OCI-LY7 (cell line): ENCODE measurements at regions not wholly inside any gene's neighbourhood (a gene's known extent, or its start where the extent isn't known, plus 50 kb on each side); places are given as distances from the start of the nearest gene placed in this dataset.

Experiments used
- BruUV-seq: library from RNA; stranded (reverse); fragments of 400-500 nt; replicated peaks from 2 replicates; lab custom pipeline; 2021; lab: Mats Ljungman, UMichigan
- CTCF ChIA-PET: fragments of 300-600 bp; sonication (Branson Sonifier 250); formaldehyde crosslinking; loops from one replicate; lab custom pipeline; 2022; ENCODE audit warnings: antibody characterized with exemption; ENCODE audit not compliant: unreplicated experiment; lab: Charles Lee
- POLR2A ChIA-PET: fragments of 300-600 bp; sonication (Branson Sonifier 250); formaldehyde crosslinking; loops from one replicate; lab custom pipeline; 2022; ENCODE audit warnings: antibody characterized with exemption; lab: Charles Lee
- DNase-seq: peaks from one replicate; pipeline ENCODE4 v3.0.0-alpha.2; 2015; ENCODE audit warnings: low spot score
- H2AFZ ChIP-seq: fragments of 200-600 bp; sonication (generic), shearing (Covaris generic); 2 replicates; pipeline ENCODE4 v1.6.1; 2014; ENCODE audit warnings: mild to moderate bottlenecking, antibody characterized with exemption, low read length, moderate library complexity
- H3K27ac ChIP-seq: fragments of 200-600 bp; sonication (generic); 2 replicates; pipeline ENCODE4 v1.5.1; 2014; ENCODE audit warnings: mixed run types, low read depth, mild to moderate bottlenecking, moderate library complexity, low read length, inconsistent platforms; ENCODE audit not compliant: poor library complexity, severe bottlenecking
- H3K36me3 ChIP-seq: fragments of 200-600 bp; sonication (generic); 2 replicates; pipeline ENCODE4 v1.6.1; 2014; ENCODE audit warnings: mild to moderate bottlenecking, antibody characterized with exemption, low read length, moderate library complexity, mixed read lengths; ENCODE audit not compliant: insufficient read depth
- H3K4me1 ChIP-seq: fragments of 200-600 bp; sonication (generic); 2 replicates; pipeline ENCODE4 v1.5.1; 2014; ENCODE audit warnings: mild to moderate bottlenecking, low read length; ENCODE audit not compliant: insufficient read depth, poor library complexity, severe bottlenecking
- H3K4me2 ChIP-seq: fragments of 200-600 bp; sonication (generic); 2 replicates; pipeline ENCODE4 v1.6.1; 2014; ENCODE audit warnings: mild to moderate bottlenecking, low read length
- H3K4me3 ChIP-seq: fragments of 200-600 bp; sonication (generic); 2 replicates; pipeline ENCODE4 v1.5.1; 2014; ENCODE audit warnings: mild to moderate bottlenecking, low read depth, low read length; ENCODE audit not compliant: poor library complexity, severe bottlenecking
- H3K79me2 ChIP-seq: fragments of 200-600 bp; sonication (generic); 2 replicates; pipeline ENCODE4 v1.6.1; 2016; ENCODE audit warnings: low read depth, mild to moderate bottlenecking, low read length, moderate library complexity, mixed read lengths; ENCODE audit not compliant: insufficient read depth
- H3K9me2 ChIP-seq: fragments of 200-600 bp; sonication (generic); 2 replicates; pipeline ENCODE4 v1.6.1; 2016; ENCODE audit warnings: mild to moderate bottlenecking, low read length, mixed read lengths; ENCODE audit not compliant: insufficient read depth
- H3K9me3 ChIP-seq: fragments of 200-600 bp; sonication (generic); 2 replicates; pipeline ENCODE4 v1.6.1; 2014; ENCODE audit warnings: mild to moderate bottlenecking, mixed run types, low read length, mixed read lengths
- H4K20me1 ChIP-seq: fragments of 200-600 bp; sonication (generic); 2 replicates; pipeline ENCODE4 v1.6.1; 2014; ENCODE audit warnings: mild to moderate bottlenecking, antibody characterized with exemption, low read length, moderate library complexity, mixed read lengths; ENCODE audit not compliant: insufficient read depth
- CTCF ChIP-seq: fragments of 200-600 bp; sonication (generic); conservative IDR thresholded peaks from 2 replicates; pipeline ENCODE4 v1.5.1; 2014; ENCODE audit warnings: mild to moderate bottlenecking, antibody characterized with exemption, low read length, moderate library complexity, mixed read lengths
- EZH2phosphoT487 ChIP-seq: fragments of 200-600 bp; sonication (generic); IDR thresholded peaks from 2 replicates; pipeline ENCODE4 v1.6.1; 2018; ENCODE audit warnings: low read depth, borderline replicate concordance, mild to moderate bottlenecking, mixed run types, antibody characterized with exemption, low read length, moderate library complexity, mixed read lengths
- intact Hi-C: fragments of 100-400 bp; cut with micrococcal nuclease; formaldehyde crosslinking; loops from one replicate; pipeline ENCODE4 v1.10.0; 2022; ENCODE audit not compliant: unreplicated experiment

GRCh38 chr14:54325766-54326165 is 71.0 kb upstream of the CDKN3 start:
- H3K9me3 ChIP-seq: no peaks in the 10 kb centered on the region
- no peak overlapping the region for H2AFZ ChIP-seq
- no peak overlapping the region for H3K27ac ChIP-seq
- no peaks in the 10 kb centered on the region for H4K20me1 ChIP-seq
- H3K36me3 ChIP-seq: no peaks in the 10 kb centered on the region
- no peaks in the 10 kb centered on the region for H3K9me2 ChIP-seq
- no peak for DNase-seq
- no peaks in the 10 kb centered on the region for H3K79me2 ChIP-seq
- POLR2A ChIA-PET: no interaction called here
- intact Hi-C loops: no loop called here
- TF ChIP-seq EZH2phosphoT487 (no peak), CTCF (no peak)
- H3K4me1 ChIP-seq: no peaks in the 10 kb centered on the region
- H3K4me3 ChIP-seq: no peak overlapping the region
- no peak overlapping the region for H3K4me2 ChIP-seq
- CTCF ChIA-PET: no interaction called here
- no TSS peak for BruUV-seq

DNA sequence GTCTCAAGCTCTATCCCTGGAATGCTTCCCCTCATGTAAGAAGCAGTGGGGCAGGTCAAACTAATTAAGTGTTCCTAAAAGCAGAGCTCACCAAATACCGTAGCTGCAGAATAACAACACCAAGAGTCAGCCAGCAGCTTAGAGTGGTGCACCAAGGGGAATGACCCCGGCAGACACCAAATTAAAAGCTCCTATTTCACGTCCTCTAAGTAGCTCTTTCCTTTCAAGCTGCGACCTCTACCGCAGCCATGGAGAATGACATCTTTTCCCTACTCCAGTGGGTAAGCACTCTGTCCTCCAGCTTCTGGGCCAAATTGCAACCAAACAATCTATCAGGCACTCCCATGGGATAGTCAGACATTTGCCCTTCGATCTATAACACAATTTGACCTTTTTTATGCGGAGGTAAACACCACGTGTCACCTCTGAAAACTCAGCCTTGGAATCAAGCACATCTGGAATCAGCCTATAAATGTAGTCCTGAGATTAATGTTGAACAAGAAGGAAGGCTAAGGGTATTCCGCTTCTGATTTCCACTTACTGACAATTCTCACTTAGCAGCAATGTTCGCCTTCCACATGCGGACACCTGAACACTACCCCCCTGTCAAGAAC is 67.6 kb upstream of the CDKN3 start:
- H3K9me2 ChIP-seq: no peaks in the 10 kb centered on the region
- peak; percentile 31 for DNase-seq
- POLR2A ChIA-PET: interaction anchor here (0.6 kb wide), 1 partner anchor 18 kb away, joined by 3 read pairs; no protein-coding TSS in a partner anchor
- no peak overlapping the region for H2AFZ ChIP-seq
- BruUV-seq: no TSS peak
- no peaks in the 10 kb centered on the region for H4K20me1 ChIP-seq
- intact Hi-C loops: no loop called here
- H3K4me3 ChIP-seq: no peak overlapping the region
- no peak overlapping the region for H3K27ac ChIP-seq
- H3K36me3 ChIP-seq: no peaks in the 10 kb centered on the region
- TF ChIP-seq EZH2phosphoT487 (no peak), CTCF (peak; percentile 79)
- H3K4me1 ChIP-seq: no peaks in the 10 kb centered on the region
- CTCF ChIA-PET: interaction anchor here (0.7 kb wide), 1 partner anchor 19 kb away, joined by 4 read pairs; no protein-coding TSS in a partner anchor
- no peak overlapping the region for H3K4me2 ChIP-seq
- no peaks in the 10 kb centered on the region for H3K9me3 ChIP-seq
- H3K79me2 ChIP-seq: no peaks in the 10 kb centered on the region

GRCh38 chr14:54330876-54331275 is 65.9 kb upstream of the CDKN3 start:
- no peaks in the 10 kb centered on the region for H3K4me1 ChIP-seq
- H3K4me2 ChIP-seq: no peak overlapping the region
- H3K9me3 ChIP-seq: no peaks in the 10 kb centered on the region
- no peak for DNase-seq
- intact Hi-C loops: no loop called here
- CTCF ChIA-PET: no interaction called here
- H3K79me2 ChIP-seq: no peaks in the 10 kb centered on the region
- no peaks in the 10 kb centered on the region for H3K36me3 ChIP-seq
- H3K9me2 ChIP-seq: no peaks in the 10 kb centered on the region
- no peak for TF ChIP-seq CTCF
- TF ChIP-seq EZH2phosphoT487: no peak
- no TSS peak for BruUV-seq
- H3K27ac ChIP-seq: no peak overlapping the region
- no peak overlapping the region for H3K4me3 ChIP-seq
- H4K20me1 ChIP-seq: no peaks in the 10 kb centered on the region
- no peak overlapping the region for H2AFZ ChIP-seq
- POLR2A ChIA-PET: no interaction called here
